ENCODE measurements at regions not wholly inside any gene's neighbourhood (a gene's known extent, or its start where the extent isn't known, plus 50 kb on each side); places are given as distances from the start of the nearest gene placed in this dataset.
"Not testable (repeated sequence)": the region's sequence is repeated elsewhere in the genome, so short reads cannot be mapped to it uniquely, and the experiment has no call there.

- DNase-seq = no peak
Observed at GRCh38 chr13:72599178-72599743, 128.2 kb downstream of the MZT1 start.

GRCh38 chr13:72590091-72590740 is 137.2 kb downstream of the MZT1 start:
- in situ Hi-C loops (cut with HindIII; ENCODE audit: low pct_ligation_motif_present, low pct_unique_long_range_greater_than_20kb, low sequenced_read_pairs) = no loop called here
- DNase-seq = no peak

More at GRCh38 chr13:72599178-72599743, 128.2 kb downstream of the MZT1 start:
- in situ Hi-C loops (cut with HindIII; ENCODE audit: low pct_ligation_motif_present, low pct_unique_long_range_greater_than_20kb, low sequenced_read_pairs) = no loop called here

- no peak for DNase-seq
- in situ Hi-C loops (cut with HindIII; ENCODE audit: low pct_ligation_motif_present, low pct_unique_long_range_greater_than_20kb, low sequenced_read_pairs) = no loop called here
Observed at GRCh38 chr13:72586518-72586917, 140.9 kb downstream of the MZT1 start.

DNA sequence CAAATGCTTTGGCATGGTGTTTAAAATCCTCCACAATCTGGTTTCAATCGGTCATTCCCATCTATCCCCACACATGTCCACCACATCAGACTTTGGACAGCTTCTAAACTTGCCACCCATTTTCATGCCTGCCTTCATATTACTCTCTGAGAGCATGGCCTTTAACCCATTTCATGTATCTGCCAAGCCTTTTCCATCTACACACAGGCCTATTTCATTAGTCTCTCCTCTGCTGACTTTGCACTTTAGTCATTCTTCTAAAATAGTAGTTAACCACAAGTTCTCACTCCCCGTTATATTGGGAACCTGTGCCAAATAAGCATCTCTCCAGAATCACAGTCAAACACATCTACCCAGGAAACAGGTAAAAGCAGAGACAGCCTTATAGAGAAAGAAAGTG is 142.2 kb downstream of the MZT1 start:
- DNase-seq = no peak
- in situ Hi-C loops (cut with HindIII; ENCODE audit: low pct_ligation_motif_present, low pct_unique_long_range_greater_than_20kb, low sequenced_read_pairs) = no loop called here

GRCh38 chr13:72571191-72571590 is 156.2 kb downstream of the MZT1 start:
- DNase-seq = no peak
- in situ Hi-C loops (cut with HindIII; ENCODE audit: low pct_ligation_motif_present, low pct_unique_long_range_greater_than_20kb, low sequenced_read_pairs) = no loop called here

GRCh38 chr13:72570019-72570418 is 157.4 kb downstream of the MZT1 start:
- in situ Hi-C loops (cut with HindIII; ENCODE audit: low pct_ligation_motif_present, low pct_unique_long_range_greater_than_20kb, low sequenced_read_pairs) = no loop called here

GRCh38 chr13:72567566-72567965 is 159.9 kb downstream of the MZT1 start:
- no peak for DNase-seq
- in situ Hi-C loops (cut with HindIII; ENCODE audit: low pct_ligation_motif_present, low pct_unique_long_range_greater_than_20kb, low sequenced_read_pairs) = no loop called here

More at GRCh38 chr13:72570019-72570418, 157.4 kb downstream of the MZT1 start:
- no peak for DNase-seq

DNA sequence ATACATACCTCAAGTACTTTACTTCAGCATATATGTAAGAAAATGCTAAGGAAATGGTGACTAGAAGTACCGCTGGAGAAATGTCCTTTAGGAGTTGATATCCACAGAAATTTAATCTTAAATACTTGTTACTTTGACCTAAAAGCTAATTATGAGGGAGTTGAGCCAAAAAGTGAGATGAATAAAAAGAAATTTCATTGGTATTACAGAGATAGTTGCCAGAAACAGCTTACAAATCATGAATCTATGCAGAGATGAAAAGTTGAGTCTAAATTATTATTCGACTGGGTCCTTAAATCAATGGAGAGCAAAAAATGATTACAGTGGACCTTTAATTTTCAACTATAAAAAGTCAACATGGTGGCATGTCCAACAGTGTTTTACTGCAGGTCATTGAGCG is 160.9 kb downstream of the MZT1 start:
- DNase-seq = no peak
- in situ Hi-C loops (cut with HindIII; ENCODE audit: low pct_ligation_motif_present, low pct_unique_long_range_greater_than_20kb, low sequenced_read_pairs) = no loop called here

- in situ Hi-C loops (cut with HindIII; ENCODE audit: low pct_ligation_motif_present, low pct_unique_long_range_greater_than_20kb, low sequenced_read_pairs) = no loop called here
- peak; percentile 25 for DNase-seq
Observed at GRCh38 chr13:72565893-72566292, 161.5 kb downstream of the MZT1 start.

DNA sequence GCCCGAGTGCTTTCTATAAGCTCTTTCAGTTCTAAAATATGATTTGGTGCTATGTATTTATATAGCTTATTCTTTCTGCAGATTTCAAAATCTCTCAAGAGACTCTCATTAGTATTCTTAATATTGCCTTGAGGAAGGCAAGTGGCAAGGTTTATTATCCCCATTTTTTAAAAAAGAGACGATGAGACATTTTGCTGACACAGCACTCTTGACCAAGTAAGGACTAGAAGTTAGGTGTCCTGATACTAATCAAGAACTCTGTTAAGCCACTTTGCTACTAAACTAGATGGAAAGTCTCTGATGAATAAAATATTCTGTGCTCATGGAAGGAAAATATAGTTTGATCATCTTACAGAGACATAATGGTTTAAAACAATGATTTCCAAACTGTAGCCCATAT is 164.7 kb downstream of the MZT1 start:
- no peak for DNase-seq
- in situ Hi-C loops (cut with HindIII; ENCODE audit: low pct_ligation_motif_present, low pct_unique_long_range_greater_than_20kb, low sequenced_read_pairs) = no loop called here

GRCh38 chr13:72561791-72562190 is 165.6 kb downstream of the MZT1 start:
- no peak for DNase-seq
- in situ Hi-C loops (cut with HindIII; ENCODE audit: low pct_ligation_motif_present, low pct_unique_long_range_greater_than_20kb, low sequenced_read_pairs) = no loop called here

DNA sequence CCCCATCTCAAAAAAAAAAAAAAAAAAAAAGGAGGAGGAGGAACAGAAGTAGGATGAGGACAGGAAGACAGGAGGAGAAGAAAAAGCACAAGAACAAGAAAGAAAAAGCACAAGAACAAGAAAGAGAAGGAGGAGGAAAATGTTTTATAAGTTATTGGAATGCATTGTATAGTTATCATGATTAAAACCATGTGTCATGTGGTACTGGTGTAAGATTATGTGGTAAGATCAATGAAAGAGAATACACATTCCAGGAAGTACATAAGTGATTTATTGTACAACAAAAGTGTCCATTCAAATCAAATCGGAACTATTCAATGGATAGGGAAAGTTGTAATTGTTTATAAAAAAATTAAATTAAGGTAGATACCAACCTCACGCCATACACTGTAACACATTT is 167.7 kb downstream of the MZT1 start:
- in situ Hi-C loops (cut with HindIII; ENCODE audit: low pct_ligation_motif_present, low pct_unique_long_range_greater_than_20kb, low sequenced_read_pairs) = no loop called here
- no peak for DNase-seq

DNA sequence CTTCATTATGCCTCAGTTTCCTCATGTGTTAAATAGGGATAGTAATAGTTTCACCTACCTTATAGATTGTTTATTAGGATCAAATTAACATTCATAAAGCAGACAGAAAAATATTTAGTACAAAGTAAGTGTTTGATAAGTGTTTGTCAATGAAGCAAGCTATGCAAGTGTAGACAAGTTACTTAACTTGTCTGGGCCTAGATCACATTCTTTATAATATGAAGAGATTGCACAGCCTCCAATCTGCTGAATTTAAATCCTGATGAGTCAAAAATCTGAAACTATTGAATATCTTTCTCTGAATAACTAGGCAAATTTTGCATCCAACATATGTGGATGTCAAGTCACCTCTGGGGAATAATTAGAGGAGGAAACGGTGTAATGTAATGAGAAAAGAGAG is 170.5 kb downstream of the MZT1 start:
- in situ Hi-C loops (cut with HindIII; ENCODE audit: low pct_ligation_motif_present, low pct_unique_long_range_greater_than_20kb, low sequenced_read_pairs) = no loop called here
- no peak for DNase-seq

DNA sequence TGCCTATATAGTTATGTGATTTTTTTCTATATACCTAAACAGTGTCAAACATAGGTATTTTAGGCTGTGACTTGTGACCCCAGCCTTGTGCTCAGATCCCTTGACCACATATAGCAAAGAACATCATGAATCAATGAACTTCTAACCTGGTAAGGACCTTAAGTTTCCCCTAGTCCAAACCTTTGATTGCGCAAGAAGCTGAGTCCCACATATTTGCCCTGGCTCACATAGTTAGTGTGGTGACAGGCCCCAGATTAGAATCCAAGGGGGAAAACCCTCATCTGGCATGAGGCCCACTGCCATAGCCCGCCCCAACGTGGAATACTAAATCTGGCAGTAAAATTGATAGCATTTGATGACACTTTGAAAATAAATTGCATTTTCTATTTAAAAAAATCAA is 171.8 kb downstream of the MZT1 start:
- in situ Hi-C loops (cut with HindIII; ENCODE audit: low pct_ligation_motif_present, low pct_unique_long_range_greater_than_20kb, low sequenced_read_pairs) = no loop called here

DNA sequence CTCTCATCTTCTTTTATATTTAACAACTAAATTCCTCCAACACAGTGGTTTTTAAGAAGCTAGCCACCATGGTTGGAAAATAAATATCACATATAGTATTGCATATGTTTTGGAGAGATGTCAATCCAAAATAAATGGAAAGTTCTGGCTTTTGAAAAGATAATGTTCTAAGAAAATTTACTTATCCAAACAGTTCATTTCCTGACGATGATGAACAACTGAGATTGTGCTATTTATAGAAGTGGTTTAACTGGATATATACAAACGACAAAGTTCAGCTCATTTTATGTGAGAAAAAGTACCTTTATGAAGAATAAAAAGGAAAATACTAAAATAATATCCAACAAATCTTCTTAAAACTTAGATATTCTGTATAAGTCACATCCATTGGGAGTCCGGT is 174.7 kb downstream of the MZT1 start:
- in situ Hi-C loops (cut with HindIII; ENCODE audit: low pct_ligation_motif_present, low pct_unique_long_range_greater_than_20kb, low sequenced_read_pairs) = no loop called here
- no peak for DNase-seq

More for the DNA sequence above, 171.8 kb downstream of the MZT1 start:
- no peak for DNase-seq

GRCh38 chr13:72545895-72546294 is 181.5 kb downstream of the MZT1 start:
- DNase-seq; in situ Hi-C loops (cut with HindIII; ENCODE audit: low pct_ligation_motif_present, low pct_unique_long_range_greater_than_20kb, low sequenced_read_pairs): not testable (repeated sequence)

DNA sequence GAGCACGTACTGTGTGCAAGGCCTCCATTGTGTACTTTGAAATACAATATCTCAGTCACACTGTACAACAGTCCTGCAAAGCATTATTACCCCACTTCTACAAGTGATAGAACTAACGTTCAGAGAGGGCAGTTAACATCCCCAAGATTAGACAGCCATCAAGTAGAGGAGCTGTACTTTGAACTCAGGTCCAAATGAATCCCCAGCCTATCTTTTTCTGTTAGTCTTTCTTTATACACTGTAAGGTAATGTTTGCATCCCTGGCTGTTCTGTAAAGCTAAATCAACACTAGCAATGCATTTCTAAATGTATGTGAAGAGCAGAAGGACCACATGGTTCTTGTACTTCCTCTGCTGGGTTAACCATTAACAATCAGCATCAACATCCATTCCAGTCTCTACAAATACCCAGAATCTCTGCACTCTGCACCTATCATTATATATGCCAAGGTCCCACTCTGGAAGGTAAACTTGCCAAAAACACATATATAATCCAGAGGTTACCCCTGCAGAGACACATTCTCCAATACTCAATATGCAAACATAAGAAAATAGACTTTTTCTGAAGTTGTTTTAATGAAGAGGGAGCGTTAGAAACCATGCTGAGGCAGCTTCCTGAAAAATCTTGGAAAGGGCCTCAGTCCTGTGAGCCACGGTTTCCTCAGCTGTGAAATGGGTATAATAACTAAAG is 182.3 kb downstream of the MZT1 start:
- no peak for DNase-seq
- in situ Hi-C loops (cut with HindIII; ENCODE audit: low pct_ligation_motif_present, low pct_unique_long_range_greater_than_20kb, low sequenced_read_pairs) = no loop called here

DNA sequence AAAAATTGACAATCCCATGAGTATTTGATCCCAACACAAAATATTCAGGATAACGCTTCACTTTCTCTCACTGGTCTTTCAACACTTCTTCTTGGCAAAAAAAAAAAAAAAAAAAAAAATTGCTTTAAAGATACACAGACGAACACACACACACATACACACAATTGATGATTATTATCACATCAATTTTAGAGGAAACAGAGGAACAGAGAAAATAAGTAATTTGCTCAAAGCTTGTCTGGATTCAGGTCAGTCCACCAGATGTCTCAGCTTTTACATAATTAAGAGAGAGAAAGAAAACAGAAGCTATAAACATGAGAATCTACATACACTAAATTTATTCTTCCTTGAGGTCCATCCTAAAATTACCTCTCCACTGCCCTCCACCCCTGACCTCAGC is 183.4 kb downstream of the MZT1 start:
- in situ Hi-C loops (cut with HindIII; ENCODE audit: low pct_ligation_motif_present, low pct_unique_long_range_greater_than_20kb, low sequenced_read_pairs) = no loop called here
- DNase-seq = no peak

- in situ Hi-C loops (cut with HindIII; ENCODE audit: low pct_ligation_motif_present, low pct_unique_long_range_greater_than_20kb, low sequenced_read_pairs) = no loop called here
- DNase-seq = no peak
Observed at GRCh38 chr13:72542241-72542640, 185.2 kb downstream of the MZT1 start.

DNA sequence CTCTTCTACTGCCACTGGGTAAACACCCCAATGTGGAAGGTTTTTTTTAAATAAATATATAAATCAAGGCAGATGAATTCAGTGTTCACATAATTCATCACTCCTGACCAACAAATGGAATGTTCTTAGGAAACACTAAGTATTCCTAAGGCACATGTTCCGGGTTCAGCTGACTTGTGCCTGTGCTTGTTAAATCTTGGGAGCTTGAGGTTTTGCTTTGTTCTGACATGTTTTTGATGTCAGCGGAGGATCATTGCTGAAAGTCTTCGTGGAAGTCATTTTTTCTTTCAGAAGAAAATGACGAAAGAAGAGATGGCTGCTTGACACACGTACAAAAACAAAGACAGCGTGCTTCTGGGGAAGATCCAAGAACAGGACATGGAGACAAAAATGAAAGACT is 185.8 kb downstream of the MZT1 start:
- no peak for DNase-seq
- in situ Hi-C loops (cut with HindIII; ENCODE audit: low pct_ligation_motif_present, low pct_unique_long_range_greater_than_20kb, low sequenced_read_pairs) = no loop called here
